T-helper 22 cell (primary cell): ENCODE measurements at regions not wholly inside any gene's neighbourhood (a gene's known extent, or its start where the extent isn't known, plus 50 kb on each side); places are given as distances from the start of the nearest gene placed in this dataset.

Experiments
- DNase-seq: peaks from one replicate; pipeline ENCODE4 v3.0.0-alpha.2; 2020; ENCODE audit warnings: low read depth

DNA sequence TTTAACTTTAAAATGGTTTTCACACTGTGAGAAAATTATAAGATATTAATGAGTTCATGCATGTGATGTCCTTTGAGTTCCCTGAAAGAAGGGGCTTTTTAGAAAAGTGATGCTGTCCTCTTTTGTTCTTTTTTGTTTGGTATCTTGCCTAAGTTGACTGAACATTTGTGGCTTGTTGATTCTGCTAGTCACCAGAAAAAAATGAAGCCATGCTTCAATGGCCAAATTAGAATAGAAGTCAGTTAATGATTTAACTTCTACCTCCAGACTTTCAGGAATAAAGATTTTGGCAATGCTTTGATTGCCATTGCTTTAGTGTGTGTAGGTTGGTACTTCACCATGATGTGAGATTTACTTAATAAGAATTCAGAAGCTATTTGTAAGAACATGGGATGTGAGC lies 260.6 kb upstream of the NECTIN3 start:
- no peak for DNase-seq

DNA sequence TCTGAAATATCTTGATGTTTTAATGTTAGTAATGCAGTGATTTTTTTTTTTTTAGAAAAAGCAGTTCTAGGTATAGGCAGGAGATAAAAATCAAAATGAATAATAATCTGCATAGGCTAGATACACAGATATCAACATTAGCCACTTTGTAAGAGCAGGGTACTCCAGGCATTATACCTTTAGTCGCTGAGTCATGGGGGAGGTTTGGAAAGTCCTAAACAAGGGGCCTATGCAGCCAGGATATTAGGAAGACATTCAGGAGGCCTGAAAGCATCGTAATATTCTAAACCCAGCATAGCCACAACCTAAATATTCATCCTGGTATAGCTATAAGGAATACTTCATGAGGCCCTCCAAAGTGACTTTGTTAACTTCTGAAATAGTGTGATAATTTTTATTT lies 258.1 kb upstream of the NECTIN3 start:
- no peak for DNase-seq

DNA sequence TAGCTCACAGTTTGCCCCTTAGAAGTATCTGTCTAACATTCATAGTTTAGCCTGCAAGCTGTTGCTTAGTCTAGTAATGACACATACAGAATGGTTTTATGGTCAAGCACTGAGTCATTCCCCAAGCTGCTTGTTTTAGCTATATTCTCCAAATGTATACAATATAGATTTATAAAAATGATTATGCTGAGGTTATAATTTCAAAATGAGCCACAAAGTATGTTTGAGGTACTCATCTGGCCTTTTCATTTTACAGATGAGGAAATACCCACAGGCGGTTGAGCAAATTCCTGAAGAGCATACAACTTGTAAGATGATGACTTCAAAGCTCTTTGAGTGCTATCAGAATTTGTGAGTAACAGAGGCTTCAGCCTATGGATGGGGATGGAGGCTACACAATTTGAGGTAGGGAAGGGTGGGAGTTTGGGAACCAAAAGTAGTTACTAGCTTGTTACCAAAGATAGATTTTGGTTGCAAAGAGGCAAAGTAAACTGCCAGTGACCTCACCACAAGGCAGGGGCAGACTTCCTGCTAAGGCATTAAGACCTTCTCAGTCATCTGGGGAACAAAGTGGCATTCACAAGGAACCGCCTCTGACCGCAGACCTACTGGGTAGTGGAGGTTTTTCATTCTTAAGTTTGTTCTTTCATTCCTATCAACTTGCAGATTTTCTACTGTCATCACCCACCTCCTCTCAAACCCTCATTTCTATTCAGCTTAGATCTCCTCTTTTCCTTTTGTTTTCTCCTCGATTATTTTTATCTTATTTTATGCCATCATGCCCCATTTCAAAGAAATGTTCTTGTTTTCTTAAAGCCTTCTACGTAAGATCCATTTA lies 257.2 kb upstream of the NECTIN3 start:
- no peak for DNase-seq

DNA sequence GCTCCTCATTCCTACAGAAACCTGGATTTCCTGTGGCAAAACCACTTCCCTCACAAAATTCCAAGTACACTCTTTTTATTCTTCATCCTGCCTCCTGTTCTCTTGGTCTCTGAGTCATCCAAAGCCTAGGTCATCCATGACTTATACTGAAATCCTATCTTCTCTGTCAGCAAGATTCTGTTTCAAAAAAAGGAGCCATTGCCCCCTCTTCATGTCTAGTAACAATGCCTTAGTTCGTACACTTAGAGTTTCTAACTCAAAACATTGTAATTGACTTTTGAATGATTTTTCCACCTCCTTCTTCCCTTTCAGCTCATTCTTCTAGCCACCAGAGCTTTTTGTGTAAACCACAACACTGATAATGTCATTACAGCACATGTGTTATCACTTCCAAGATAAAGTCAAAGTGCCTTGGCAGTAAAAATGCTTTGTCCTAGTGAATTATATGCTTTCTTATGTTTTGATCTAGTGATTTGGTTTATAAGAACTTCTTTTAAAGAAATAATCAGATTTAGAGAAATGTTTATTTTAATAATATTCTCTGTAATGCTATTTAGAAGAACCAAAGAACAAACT lies 256.5 kb upstream of the NECTIN3 start:
- no peak for DNase-seq

DNA sequence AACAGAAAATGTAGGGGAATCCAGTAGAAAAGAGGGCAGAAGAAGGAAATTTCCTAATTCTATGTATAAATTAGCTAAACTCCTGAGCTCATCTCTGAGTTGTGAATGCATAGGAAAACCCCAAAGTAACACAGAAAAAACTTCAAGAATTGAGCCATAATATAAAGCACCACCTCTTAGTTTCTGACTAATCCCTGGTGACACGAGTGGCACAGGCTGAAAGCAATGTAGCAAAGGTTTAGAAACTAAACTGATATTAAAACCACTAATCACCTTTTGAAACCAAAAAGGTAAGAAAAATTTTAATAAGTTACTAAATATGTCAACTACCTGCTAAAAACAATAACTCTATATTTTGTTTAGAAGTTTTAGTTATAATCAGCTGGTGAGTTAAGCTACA lies 255.6 kb upstream of the NECTIN3 start:
- DNase-seq = no peak

DNA sequence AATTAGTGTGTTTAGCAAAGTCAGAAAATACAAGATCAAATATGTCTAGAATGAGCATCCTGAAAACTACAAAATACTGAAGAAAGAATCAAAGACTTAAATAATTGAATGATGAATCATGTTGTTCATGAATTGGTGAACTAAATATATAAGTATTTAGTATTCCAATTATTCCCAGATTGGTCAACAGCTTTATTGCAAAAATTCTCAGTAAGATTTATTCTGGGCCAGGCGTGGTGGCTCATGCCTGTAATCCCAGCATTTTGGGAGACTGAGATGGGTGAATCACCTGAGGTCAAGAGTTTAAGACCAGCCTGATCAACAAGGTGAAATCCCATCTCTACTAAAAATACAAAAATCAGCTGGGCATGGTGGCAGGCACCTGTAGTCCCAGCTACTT lies 250.0 kb upstream of the NECTIN3 start:
- DNase-seq = no peak

DNA sequence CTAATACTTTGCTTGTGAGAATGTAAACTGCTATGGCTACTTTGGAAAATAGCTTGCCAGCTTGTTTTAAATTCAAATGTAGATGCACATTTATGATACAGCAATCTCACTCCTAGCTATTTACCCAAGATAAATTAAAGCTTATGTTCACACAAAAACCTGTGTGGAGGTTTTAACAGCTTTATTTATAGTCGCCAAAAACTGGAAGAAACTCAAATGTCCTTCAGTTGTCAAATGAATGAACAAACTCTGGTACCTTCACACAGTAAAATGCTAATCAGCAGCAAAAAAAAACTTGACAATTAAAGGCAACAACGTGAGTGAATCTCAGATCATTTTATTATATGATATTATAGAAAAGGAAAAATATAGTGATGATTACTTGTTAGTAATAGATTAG lies 248.6 kb upstream of the NECTIN3 start:
- no peak for DNase-seq

DNA sequence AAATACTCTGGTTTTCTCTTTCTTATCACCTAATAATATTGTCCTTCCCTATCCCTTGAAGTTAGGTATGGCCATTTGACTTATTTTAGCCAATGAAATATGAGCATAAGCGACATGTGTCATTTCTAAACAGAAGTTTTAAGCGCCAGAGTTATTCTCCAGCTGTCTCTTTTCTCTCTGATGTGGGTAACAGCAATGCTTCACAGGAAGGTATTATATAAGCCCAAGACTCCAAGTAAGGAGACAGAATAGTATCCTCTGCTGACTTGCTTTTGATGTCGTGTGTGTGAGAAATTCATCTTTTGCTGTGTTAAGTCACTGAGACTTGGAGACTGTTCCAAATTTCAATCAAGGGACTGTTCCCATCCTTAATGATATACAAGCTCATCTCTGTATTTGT lies 224.6 kb upstream of the NECTIN3 start:
- no peak for DNase-seq

DNA sequence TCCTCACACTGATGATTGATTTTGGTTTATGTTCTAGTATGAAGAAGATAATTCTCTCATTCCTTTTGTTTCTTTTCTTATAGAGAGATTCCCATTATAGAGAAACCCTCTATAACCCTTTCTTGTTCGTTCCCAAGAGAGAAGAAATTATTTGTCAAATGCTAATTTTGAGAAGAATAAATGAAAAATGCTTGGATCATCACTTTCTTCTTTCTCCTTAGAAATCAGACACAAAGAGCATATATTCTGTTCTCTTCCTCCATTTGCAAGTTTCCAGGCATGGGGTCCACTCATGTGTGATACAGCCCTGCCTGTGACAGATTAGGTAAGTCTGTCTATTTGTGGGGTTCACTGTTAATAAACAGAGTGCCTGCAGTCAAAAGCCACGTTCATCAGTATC lies 222.6 kb upstream of the NECTIN3 start:
- DNase-seq = no peak

DNA sequence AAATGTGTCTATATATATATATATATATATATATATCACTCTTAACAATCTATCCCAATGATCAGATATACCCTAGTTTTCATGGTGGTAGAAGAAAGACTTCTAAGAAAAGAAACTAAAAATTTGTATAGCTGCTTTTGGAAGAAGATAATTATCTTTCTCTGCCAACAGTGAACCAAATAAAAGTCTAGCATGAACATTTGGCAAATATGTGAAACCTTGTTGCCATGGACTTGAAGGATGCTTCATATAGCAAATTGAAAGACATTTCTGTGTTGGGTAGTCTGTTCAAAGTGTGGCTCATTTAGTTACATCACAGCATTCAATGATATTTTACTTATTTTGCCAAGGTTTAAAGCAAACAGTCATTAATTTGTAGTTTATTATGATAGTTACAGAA lies 219.9 kb upstream of the NECTIN3 start:
- no peak for DNase-seq

DNA sequence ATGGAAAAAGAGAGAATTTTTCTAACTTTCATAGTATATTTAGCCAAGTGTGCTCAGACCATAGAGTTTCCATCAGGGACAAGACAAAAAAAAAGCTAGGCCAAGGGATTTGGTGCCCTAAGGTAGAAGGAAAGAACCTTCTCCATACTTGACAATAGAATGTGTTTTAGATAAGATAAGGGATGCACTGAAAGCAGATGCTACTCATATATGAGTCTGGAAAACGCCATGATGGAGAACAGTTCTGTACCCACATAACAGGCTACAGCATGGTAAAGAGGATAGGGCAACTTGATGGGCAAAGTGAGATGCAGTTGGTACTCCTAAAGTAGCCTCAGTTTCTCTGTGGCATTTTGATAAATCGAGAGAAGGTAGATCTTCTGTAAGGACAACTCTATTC lies 216.4 kb upstream of the NECTIN3 start:
- no peak for DNase-seq

DNA sequence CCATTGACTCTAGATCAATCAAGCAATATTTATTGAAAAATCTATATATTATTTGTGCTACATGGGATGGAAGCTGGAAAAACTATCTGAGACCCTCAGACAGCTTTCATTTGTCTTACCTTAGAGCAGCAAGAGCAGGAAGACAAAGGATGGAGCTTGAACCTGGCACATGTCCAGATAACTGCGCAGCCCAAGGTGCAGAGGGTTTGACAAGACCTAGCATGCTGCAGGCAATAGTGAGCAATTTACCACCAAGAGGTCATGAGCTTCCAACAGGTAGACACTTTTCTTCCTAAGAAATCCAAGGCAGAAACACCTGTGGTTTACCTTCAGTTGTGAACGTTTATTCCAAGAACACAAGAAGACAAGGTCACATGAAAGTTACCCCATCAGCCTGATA lies 214.7 kb upstream of the NECTIN3 start:
- no peak for DNase-seq

DNA sequence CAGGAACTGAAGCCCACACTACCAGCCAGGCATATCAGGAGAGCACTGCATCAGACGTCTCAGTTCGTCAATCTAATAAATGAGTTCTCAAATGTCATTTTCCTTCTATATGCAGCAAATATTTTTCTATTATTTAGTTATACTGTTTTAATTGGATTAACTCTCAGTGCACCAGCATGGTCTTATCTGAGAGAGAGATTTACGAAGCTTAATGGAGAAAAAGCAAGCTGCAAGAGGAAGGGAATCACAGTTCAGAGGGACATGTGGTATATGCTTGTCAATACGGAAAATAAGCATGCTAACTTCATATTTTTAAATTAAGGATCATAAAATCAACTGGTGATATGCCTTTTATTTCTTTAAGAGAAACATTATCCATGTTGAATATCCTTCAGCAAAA lies 213.1 kb upstream of the NECTIN3 start:
- DNase-seq = no peak

DNA sequence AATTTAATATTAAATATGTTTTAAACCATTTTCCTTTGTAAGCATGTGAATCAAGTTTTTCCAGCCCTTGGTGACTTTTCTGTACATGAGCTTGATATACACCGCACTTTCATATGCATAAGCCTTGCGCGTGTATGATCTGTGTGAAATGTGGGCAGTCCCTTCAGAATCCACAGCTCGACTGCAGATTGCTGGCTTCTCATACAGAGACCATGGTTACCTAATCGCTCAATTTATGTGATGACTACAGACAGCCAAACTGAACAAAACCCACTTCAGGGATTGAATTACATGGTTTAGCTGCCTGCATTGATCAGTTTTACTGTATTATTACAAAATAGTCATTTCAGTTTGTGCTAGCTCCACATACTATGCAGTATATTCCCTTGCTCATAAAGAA lies 212.3 kb upstream of the NECTIN3 start:
- DNase-seq = no peak

DNA sequence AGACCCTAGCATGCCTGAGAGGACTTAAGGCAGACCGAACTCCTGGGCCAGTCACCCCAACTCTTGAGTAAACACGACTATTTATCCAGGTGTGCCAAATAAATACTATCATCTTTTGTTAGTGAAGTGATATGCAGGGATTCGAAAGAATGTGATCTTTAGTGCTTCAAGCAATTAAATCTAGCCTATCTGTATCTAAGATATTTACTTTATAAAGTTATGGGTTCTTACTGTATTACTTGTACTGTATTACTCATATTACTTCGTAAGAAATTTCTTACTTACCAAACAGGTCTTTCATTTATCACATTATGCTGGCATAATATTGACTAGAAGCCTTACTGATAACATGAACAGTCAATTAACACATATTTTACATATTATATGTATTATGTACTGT lies 211.6 kb upstream of the NECTIN3 start:
- DNase-seq = no peak

DNA sequence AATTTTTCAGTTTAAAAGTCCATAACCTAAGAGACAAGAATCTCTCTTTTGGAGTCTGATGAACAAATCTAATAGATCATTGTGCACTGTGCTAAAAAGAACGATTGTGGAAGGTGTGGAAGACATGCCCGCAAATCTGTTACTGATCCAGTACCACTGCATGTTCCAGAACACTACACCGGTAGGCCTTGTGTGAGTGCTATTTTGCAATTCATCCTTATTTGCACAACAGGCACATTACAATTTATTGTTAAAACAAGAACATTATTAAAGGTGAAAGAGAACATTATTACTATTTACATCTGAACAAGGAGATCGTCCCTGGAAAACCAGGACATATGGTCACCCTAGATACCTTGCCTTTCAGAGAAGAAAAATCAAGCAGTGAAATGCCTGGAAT lies 205.7 kb upstream of the NECTIN3 start:
- no peak for DNase-seq

DNA sequence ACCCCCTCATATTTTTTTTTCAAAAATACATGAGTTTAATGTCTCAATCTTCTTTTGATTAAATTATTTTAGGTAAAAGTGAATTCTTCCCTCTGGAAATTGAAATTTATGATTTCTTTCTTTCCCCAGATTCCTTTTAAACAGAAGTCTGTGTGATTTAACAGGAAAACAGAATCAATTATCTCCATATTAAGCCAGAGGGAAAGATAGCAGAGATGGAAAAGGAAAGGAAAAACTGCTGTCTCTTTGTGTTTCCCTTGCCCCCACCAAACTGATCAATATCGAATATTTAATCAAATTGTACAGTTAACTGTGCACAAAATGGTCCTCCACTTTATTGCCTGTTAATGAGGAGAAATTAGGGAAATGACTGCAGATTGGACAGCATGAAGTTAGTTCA lies 203.5 kb upstream of the NECTIN3 start:
- DNase-seq = no peak

DNA sequence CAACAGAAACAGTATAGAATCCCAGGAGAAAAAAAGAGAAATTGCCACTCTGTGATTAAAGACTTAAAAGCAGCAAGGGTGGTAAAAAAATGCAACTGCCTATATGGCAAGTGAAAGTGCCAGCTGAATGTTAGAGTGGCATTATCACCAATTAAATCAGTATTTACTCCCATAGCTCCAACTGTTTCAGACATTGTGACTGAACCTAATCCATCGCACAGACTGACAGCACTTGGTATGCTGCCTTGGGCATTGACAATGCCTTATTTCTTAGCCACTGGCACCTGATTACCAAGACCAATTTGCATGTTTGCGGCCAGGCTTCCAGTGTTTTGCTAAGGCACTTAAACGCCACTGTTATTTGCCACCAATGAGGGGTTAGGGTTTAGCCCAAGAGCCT lies 201.9 kb upstream of the NECTIN3 start:
- DNase-seq = no peak

DNA sequence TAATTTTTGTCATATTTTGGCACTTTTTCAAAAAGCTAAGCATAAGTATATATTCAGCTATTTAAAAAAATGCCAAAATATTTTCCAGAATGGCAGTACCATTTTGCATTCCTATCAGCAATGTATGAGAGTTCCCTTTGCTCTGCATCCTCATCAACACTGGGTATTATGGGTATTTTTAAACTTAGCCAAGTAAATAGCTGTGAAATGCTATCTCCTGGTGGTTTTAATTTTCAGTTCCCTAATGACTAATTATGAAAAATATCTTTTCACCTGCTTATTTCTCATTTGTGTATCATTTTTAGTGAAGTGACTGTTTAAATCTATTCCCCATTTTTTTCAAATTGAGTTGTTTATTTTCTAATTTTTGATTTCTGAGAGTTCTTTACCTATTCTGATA lies 199.7 kb upstream of the NECTIN3 start:
- DNase-seq = no peak

DNA sequence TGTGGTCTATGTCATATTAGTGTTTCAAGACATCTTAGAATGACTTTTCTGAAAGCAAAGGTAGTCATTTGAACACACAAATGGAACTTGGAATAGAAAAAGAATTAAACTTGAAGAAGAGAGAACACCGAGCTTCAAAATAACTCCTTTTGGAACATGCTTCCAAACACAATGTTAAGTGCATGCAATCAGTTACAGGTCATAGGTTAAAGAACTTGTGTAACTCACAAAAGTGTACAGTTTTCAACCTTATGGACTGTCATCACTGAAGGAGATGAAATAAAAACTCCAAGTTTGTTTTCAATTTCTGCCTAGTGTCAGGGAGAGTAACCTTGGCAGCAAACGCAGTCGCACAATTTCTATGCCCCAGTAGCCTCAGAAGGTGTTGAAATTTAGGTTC lies 192.9 kb upstream of the NECTIN3 start:
- no peak for DNase-seq

DNA sequence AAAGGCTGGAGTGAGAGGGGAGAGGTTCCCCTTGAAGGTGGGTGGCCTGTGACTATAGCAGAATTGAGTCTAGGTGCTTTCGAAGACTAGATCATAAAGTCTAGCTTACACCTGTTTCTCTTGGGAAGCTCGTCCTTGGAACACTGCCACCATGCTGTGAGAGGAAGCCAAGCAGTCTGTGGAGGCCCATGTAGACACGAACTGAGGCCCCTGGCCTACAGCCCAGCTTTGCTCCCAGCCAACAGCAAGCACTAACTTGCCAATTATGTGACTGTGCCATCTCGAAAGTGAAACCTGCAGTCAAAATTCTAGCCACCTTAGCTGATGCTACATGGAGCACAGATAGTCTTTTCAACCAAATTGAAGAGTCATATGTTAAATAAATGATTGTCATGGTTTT lies 190.5 kb upstream of the NECTIN3 start:
- DNase-seq = no peak

DNA sequence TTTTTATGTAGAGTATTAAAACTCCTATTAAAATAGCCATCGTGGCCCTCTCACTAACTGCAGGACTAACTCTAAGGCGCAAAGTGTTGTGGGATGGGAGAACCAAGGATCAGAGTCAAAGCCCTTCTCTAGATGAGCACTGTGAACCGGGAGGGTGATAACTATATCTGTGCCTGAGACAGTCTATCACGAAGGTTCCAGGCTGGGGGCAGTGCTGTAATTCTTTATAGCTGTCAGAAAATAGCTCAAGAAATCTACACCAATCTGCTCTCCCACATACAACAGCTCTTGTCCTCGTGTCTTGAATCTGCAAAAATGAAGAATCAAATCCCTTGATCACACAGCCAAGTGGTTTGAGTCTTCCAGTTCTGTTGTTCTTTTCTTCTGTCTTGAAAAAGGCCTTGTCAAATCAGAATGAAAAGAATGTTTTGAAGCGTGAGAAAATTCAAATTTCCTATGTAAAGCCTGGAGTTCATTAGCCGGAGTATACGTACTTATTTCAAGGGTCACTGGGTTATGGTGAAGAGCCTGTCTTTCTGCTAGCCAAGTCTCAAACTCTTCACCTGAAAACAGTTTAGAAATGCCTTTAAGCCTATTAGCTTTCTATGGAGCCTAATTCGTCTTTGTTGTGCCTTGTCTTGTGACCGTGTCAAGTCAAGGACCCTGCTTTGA lies 185.3 kb upstream of the NECTIN3 start:
- no peak for DNase-seq

DNA sequence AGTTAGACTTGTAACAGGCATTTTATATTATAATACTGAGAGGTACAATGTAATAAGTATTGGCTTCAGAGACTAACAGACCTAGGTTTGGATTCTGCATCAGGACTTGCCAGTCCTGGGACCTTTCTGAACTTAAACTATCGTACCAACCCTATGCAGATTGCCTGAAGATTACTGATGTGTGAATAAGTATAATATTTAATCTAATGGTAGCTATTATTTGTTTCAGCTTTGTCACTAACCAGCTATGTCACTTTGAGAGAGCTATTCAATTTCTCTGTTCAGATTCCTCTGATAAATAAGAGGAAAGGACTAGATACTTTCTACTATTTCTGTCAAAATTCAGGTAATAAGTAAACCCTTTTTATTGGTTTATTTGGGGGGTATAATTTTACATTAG lies 184.4 kb upstream of the NECTIN3 start:
- DNase-seq = no peak
